ENCODE measurements at regions not wholly inside any gene's neighbourhood (a gene's known extent, or its start where the extent isn't known, plus 50 kb on each side); places are given as distances from the start of the nearest gene placed in this dataset.

DNA sequence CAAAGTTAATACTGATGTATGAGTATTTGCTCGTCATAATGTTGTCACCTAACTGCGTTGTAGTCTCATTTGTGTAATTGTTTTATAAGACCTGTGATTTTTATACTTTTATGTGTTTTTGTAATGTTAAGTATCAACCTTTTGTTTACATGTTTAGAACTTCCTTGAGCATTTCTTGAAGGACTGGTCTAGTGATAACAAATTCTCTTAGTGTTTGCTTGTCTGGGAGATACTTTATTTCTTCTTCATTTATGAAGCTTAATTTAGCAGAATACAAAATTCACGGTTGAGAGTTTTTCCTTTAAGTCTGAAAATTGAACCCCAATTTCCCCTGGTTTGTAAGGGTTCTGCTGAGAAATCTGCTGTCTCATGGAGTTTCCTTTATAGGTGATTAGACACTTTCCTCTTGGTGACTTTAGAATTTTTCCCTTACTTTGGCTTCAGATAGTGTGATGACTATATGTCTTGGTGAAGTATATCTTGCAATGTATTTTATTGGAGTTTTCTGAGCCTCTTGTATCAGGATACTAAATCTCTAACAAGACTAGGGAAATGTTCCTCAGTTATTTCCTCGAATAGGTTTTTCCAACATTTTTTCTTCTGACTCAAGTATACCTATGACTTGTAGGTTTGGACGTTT is 154.9 kb downstream of the WDR11 start:
- H3K9me2 ChIP-seq = no peaks in the 10 kb centered on the region
- H3K4me2 ChIP-seq = no peak overlapping the region
- no peak overlapping the region for H3K9ac ChIP-seq
- H3K27ac ChIP-seq (ENCODE audit: low read depth in 2 of 2, low read length in 1 of 2) = no peak overlapping the region
- H3K79me2 ChIP-seq (ENCODE audit: insufficient read depth) = no peaks in the 10 kb centered on the region
- no peak for TF ChIP-seq GATA2 (CRISPR knock-in tag; IDR thresholded peaks at IDR 0.05)
- no peak overlapping the region for H3K4me3 ChIP-seq (ENCODE audit: low read depth in 2 of 2, low read length in 1 of 2)
- POLR2A ChIA-PET = no interaction called here
- H3K27me3 ChIP-seq (ENCODE audit: insufficient read depth) = no peaks in the 10 kb centered on the region
- no peaks in the 10 kb centered on the region for H4K20me1 ChIP-seq (ENCODE audit: insufficient read depth)
- no peaks in the 10 kb centered on the region for H3K36me3 ChIP-seq (replicated peaks in 1 of 2; ENCODE audit: control insufficient read depth in 1 of 2, insufficient read depth in 2 of 2, low read length in 1 of 2)
- no peak for DNase-seq
- H3F3A ChIP-seq (replicated peaks; ENCODE audit: insufficient read depth) = no peaks in the 10 kb centered on the region
- H3K9me3 ChIP-seq = peaks cover 5% of the 10 kb centered on the region; the same call in 1 of the 2 replicates
- CTCF ChIA-PET = no interaction called here
- H2AFZ ChIP-seq (ENCODE audit: low read depth) = no peak overlapping the region
- 13% methylated on average over 5 of the region's 5 CpGs for WGBS (ENCODE audit: low lambda C conversion rate)
- H3K4me1 ChIP-seq (ENCODE audit: control insufficient read depth in 1 of 2, insufficient read depth in 2 of 2, low read depth in 1 of 2, low read length in 1 of 2) = no peaks in the 10 kb centered on the region

DNA sequence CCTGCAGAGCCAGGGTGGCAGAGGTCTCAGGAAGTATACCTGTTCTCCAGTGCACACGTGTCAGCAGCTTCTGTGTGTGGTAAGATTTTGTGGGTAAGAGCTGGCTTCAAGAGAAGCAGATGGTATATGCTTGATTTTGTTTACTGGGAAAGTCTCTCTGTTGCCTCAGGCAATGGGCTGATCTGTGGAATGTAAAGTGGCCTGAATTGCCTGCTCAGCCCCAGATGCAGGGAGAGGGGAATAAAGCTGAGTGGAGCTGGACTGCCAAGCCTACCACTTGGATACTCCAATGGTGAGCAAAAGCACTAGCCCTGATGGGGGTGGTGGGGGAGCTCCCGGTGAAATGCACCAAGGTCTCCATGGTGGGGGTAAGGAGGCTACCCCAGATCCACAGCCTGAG is 156.1 kb downstream of the WDR11 start:
- 13% methylated on average over 2 of the region's 2 CpGs for WGBS (ENCODE audit: low lambda C conversion rate)
- TF ChIP-seq ELF1 (IDR thresholded peaks at IDR 0.05) (no peak), POLR2AphosphoS5 (IDR thresholded peaks at IDR 0.05; ENCODE audit: low read depth, low read length) (no peak), TEAD4 (IDR thresholded peaks at IDR 0.05; ENCODE audit: borderline replicate concordance, insufficient read depth) (no peak), NRF1 (IDR thresholded peaks at IDR 0.05; ENCODE audit: low read depth, low read length) (no peak)
- TF ChIP-seq, protein P1, sequence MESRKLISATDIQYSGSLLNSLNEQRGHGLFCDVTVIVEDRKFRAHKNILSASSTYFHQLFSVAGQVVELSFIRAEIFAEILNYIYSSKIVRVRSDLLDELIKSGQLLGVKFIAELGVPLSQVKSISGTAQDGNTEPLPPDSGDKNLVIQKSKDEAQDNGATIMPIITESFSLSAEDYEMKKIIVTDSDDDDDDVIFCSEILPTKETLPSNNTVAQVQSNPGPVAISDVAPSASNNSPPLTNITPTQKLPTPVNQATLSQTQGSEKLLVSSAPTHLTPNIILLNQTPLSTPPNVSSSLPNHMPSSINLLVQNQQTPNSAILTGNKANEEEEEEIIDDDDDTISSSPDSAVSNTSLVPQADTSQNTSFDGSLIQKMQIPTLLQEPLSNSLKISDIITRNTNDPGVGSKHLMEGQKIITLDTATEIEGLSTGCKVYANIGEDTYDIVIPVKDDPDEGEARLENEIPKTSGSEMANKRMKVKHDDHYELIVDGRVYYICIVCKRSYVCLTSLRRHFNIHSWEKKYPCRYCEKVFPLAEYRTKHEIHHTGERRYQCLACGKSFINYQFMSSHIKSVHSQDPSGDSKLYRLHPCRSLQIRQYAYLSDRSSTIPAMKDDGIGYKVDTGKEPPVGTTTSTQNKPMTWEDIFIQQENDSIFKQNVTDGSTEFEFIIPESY (IDR thresholded peaks at IDR 0.05; ENCODE audit: borderline replicate concordance, low read depth) = no peak
- TF ChIP-seq, protein P2, sequence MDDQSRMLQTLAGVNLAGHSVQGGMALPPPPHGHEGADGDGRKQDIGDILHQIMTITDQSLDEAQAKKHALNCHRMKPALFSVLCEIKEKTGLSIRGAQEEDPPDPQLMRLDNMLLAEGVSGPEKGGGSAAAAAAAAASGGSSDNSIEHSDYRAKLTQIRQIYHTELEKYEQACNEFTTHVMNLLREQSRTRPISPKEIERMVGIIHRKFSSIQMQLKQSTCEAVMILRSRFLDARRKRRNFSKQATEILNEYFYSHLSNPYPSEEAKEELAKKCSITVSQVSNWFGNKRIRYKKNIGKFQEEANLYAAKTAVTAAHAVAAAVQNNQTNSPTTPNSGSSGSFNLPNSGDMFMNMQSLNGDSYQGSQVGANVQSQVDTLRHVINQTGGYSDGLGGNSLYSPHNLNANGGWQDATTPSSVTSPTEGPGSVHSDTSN (IDR thresholded peaks at IDR 0.05) = no peak
- TF ChIP-seq, protein P3, sequence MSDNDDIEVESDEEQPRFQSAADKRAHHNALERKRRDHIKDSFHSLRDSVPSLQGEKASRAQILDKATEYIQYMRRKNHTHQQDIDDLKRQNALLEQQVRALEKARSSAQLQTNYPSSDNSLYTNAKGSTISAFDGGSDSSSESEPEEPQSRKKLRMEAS (IDR thresholded peaks at IDR 0.05; ENCODE audit: low read depth) = no peak
- no peaks in the 10 kb centered on the region for H4K20me1 ChIP-seq (ENCODE audit: insufficient read depth)

More for the DNA sequence above, 156.1 kb downstream of the WDR11 start:
- no peaks in the 10 kb centered on the region for H3K27me3 ChIP-seq (ENCODE audit: insufficient read depth)
- no peak overlapping the region for H3K9ac ChIP-seq
- peaks cover 5% of the 10 kb centered on the region; the same call in 1 of the 2 replicates for H3K9me3 ChIP-seq
- no peaks in the 10 kb centered on the region for H3K36me3 ChIP-seq (replicated peaks in 1 of 2; ENCODE audit: control insufficient read depth in 1 of 2, insufficient read depth in 2 of 2, low read length in 1 of 2)
- no peaks in the 10 kb centered on the region for H3K79me2 ChIP-seq (ENCODE audit: insufficient read depth)
- no peaks in the 10 kb centered on the region for H3F3A ChIP-seq (replicated peaks; ENCODE audit: insufficient read depth)
- no peak overlapping the region for H3K27ac ChIP-seq (ENCODE audit: low read depth in 2 of 2, low read length in 1 of 2)
- no peak for DNase-seq
- H2AFZ ChIP-seq (ENCODE audit: low read depth) = no peak overlapping the region
- no peaks in the 10 kb centered on the region for H3K9me2 ChIP-seq
- no peak overlapping the region; a peak in 1 of 4 replicates for H3K4me3 ChIP-seq (ENCODE audit: low read depth in 2 of 2, low read length in 1 of 2)
- H3K4me2 ChIP-seq = no peak overlapping the region
- no peaks in the 10 kb centered on the region for H3K4me1 ChIP-seq (ENCODE audit: control insufficient read depth in 1 of 2, insufficient read depth in 2 of 2, low read depth in 1 of 2, low read length in 1 of 2)
- CTCF ChIA-PET = interaction anchor here (1.4 kb wide), 1 partner anchor 15 kb away, joined by 3 read pairs; no protein-coding TSS in a partner anchor
- POLR2A ChIA-PET = no interaction called here

Data from SK-N-SH (cell line).